ENCODE measurements at regions not wholly inside any gene's neighbourhood (a gene's known extent, or its start where the extent isn't known, plus 50 kb on each side); places are given as distances from the start of the nearest gene placed in this dataset.

DNA sequence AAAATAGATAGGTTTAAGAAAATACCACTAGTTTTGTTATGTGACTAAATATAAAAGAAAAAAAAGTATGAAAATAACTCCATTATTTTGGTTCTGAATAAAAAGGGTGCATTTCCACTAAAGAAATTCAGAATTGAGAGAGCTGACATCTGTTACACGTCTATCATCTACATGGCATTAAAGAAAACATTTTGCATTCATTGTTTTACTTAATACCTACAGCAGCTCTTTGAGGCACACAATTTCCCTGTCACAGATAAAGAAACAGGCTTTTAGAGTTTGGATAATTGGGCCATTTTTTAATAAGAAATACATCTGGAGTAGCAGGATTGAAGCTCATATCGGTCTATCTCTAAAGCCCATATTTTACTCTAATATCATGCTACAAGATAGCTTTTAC lies 145.7 kb upstream of the LUZP2 start:
- Histone ChIP-seq H3K9ac (ENCODE audit: low read length) (no peak overlapping the region), H3K4me2 (ENCODE audit: low read depth, low read length) (no peak overlapping the region), H3K4me1 (ENCODE audit: low read length) (no peaks in the 10 kb centered on the region), H3K79me2 (ENCODE audit: low read length) (no peaks in the 10 kb centered on the region), H4K20me1 (ENCODE audit: insufficient read depth, low read length) (no peaks in the 10 kb centered on the region), H2AFZ (ENCODE audit: low read length) (no peak overlapping the region), H3K4me3 (ENCODE audit: low read length) (no peak overlapping the region), H3K9me3 (replicated peaks; ENCODE audit: insufficient read depth, low read length) (no peaks in the 10 kb centered on the region), H3F3A (ENCODE audit: insufficient read depth, low read length) (no peaks in the 10 kb centered on the region), H3K27ac (ENCODE audit: low read length) (no peak overlapping the region), H3K36me3 (replicated peaks; ENCODE audit: insufficient read depth, low read length) (no peaks in the 10 kb centered on the region), H3K9me2 (replicated peaks; ENCODE audit: insufficient read depth, low read length) (no peaks in the 10 kb centered on the region), H3K27me3 (replicated peaks; ENCODE audit: insufficient read depth, low read length) (no peaks in the 10 kb centered on the region)
- TF ChIP-seq, protein P1, sequence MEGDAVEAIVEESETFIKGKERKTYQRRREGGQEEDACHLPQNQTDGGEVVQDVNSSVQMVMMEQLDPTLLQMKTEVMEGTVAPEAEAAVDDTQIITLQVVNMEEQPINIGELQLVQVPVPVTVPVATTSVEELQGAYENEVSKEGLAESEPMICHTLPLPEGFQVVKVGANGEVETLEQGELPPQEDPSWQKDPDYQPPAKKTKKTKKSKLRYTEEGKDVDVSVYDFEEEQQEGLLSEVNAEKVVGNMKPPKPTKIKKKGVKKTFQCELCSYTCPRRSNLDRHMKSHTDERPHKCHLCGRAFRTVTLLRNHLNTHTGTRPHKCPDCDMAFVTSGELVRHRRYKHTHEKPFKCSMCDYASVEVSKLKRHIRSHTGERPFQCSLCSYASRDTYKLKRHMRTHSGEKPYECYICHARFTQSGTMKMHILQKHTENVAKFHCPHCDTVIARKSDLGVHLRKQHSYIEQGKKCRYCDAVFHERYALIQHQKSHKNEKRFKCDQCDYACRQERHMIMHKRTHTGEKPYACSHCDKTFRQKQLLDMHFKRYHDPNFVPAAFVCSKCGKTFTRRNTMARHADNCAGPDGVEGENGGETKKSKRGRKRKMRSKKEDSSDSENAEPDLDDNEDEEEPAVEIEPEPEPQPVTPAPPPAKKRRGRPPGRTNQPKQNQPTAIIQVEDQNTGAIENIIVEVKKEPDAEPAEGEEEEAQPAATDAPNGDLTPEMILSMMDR (IDR thresholded peaks at IDR 0.05; ENCODE audit: low read length), result no peak
- TF ChIP-seq EZH2phosphoT487 (IDR thresholded peaks at IDR 0.05; ENCODE audit: low read length), result no peak
- TF ChIP-seq EZH2 (optimal IDR thresholded peaks at IDR 0.05; ENCODE audit: low read depth, low read length), result no peak
- no peak for DNase-seq

DNA sequence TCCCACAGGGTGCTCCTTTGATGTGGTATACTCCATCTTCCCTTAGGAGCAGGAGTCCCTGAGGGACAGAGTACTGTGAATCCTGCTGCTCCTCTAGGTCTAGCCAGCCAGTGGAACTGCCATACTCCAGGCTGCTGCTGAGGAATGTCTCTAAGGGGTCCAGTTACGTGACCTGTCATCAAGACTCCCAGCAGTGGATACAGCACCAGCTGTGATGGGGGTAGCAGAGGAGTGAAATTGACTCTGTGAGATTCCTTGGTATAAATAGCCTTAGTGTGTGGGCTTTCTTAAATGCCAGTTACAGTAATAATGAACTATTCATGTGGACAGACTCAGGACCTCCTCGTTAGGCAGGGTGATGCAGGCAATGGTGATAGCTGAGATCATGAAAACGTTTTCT lies 140.4 kb upstream of the LUZP2 start:
- Histone ChIP-seq H3K79me2 (ENCODE audit: low read length) (no peaks in the 10 kb centered on the region), H3K4me1 (ENCODE audit: low read length) (no peaks in the 10 kb centered on the region), H3K27me3 (replicated peaks; ENCODE audit: insufficient read depth, low read length) (no peaks in the 10 kb centered on the region), H3K36me3 (replicated peaks; ENCODE audit: insufficient read depth, low read length) (no peaks in the 10 kb centered on the region), H3K4me3 (ENCODE audit: low read length) (no peak overlapping the region), H3K9me3 (replicated peaks; ENCODE audit: insufficient read depth, low read length) (no peaks in the 10 kb centered on the region), H3K27ac (ENCODE audit: low read length) (no peak overlapping the region), H3K9ac (ENCODE audit: low read length) (no peak overlapping the region), H3K4me2 (ENCODE audit: low read depth, low read length) (no peak overlapping the region), H2AFZ (ENCODE audit: low read length) (no peak overlapping the region), H3F3A (ENCODE audit: insufficient read depth, low read length) (no peaks in the 10 kb centered on the region), H3K9me2 (replicated peaks; ENCODE audit: insufficient read depth, low read length) (no peaks in the 10 kb centered on the region), H4K20me1 (ENCODE audit: insufficient read depth, low read length) (no peaks in the 10 kb centered on the region)
- DNase-seq, result no peak
- TF ChIP-seq, protein P1 (IDR thresholded peaks at IDR 0.05; ENCODE audit: low read length), result no peak
- TF ChIP-seq EZH2 (optimal IDR thresholded peaks at IDR 0.05; ENCODE audit: low read depth, low read length) (no peak), EZH2phosphoT487 (IDR thresholded peaks at IDR 0.05; ENCODE audit: low read length) (no peak)

DNA sequence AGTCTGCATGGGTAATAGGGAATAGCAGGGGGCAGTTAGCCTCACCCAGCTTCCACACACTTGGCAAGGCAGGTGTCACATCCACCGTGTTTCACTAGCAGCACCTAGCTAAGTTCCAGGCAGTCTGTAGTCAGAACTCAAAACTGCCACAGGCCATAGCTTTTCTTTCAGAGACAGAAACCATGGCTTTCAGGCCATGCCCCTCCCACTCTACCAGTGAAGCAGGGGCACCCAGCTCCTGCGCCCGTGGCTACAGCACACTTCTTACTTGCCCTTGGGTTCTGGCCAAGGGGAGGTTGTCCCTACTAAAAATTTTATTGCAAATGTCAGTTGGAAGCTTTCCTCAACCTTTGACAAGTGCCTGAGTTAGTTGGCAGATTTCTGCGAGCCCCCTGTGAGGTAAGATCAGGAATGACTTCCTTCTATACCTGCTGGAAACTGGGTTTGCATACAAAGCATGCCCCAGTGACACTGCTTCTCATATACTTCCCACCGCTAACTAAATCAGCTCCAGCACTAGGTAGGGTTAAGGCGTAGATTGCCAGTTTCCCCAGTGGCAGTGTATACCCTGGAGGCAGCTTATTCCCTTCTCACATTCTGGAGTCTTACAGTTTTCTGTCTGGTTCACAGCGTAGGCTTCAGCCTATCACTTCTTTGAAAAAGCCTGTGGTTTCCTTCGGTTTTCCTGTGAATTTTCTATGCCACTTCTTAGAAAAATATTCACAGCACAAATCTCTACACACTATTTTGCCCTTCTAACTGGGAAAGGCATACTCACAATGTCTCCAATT lies 139.0 kb upstream of the LUZP2 start:
- Histone ChIP-seq H3K27me3 (replicated peaks; ENCODE audit: insufficient read depth, low read length) (no peaks in the 10 kb centered on the region), H3K9ac (ENCODE audit: low read length) (no peak overlapping the region), H4K20me1 (ENCODE audit: insufficient read depth, low read length) (no peaks in the 10 kb centered on the region), H2AFZ (ENCODE audit: low read length) (no peak overlapping the region), H3K4me2 (ENCODE audit: low read depth, low read length) (no peak overlapping the region), H3K4me1 (ENCODE audit: low read length) (no peaks in the 10 kb centered on the region), H3F3A (ENCODE audit: insufficient read depth, low read length) (no peaks in the 10 kb centered on the region), H3K9me2 (replicated peaks; ENCODE audit: insufficient read depth, low read length) (no peaks in the 10 kb centered on the region), H3K9me3 (replicated peaks; ENCODE audit: insufficient read depth, low read length) (no peaks in the 10 kb centered on the region), H3K4me3 (ENCODE audit: low read length) (no peak overlapping the region), H3K27ac (ENCODE audit: low read length) (no peak overlapping the region), H3K79me2 (ENCODE audit: low read length) (no peaks in the 10 kb centered on the region), H3K36me3 (replicated peaks; ENCODE audit: insufficient read depth, low read length) (no peaks in the 10 kb centered on the region)
- TF ChIP-seq EZH2 (optimal IDR thresholded peaks at IDR 0.05; ENCODE audit: low read depth, low read length) (no peak), EZH2phosphoT487 (IDR thresholded peaks at IDR 0.05; ENCODE audit: low read length) (no peak)
- TF ChIP-seq, protein P1 (IDR thresholded peaks at IDR 0.05; ENCODE audit: low read length), result no peak
- no peak for DNase-seq

Measured in MM.1S (cell line).